Endothelial cell (in vitro differentiated cells): ENCODE measurements at regions not wholly inside any gene's neighbourhood (a gene's known extent, or its start where the extent isn't known, plus 50 kb on each side); places are given as distances from the start of the nearest gene placed in this dataset.

ENCODE experiments used
- DNase-seq: peaks from one replicate; pipeline ENCODE4 v3.0.0; 2021; ENCODE audit warnings: low spot score
- H3K27ac Mint-ChIP-seq: one replicate; pipeline ENCODE4 v1.8.0; 2021; ENCODE audit warnings: mixed read lengths, inconsistent platforms; ENCODE audit not compliant: unreplicated experiment
- H3K27me3 Mint-ChIP-seq: one replicate; pipeline ENCODE4 v1.8.0; 2021; ENCODE audit warnings: mild to moderate bottlenecking, moderate library complexity, mixed read lengths, inconsistent platforms; ENCODE audit not compliant: unreplicated experiment
- H3K36me3 Mint-ChIP-seq: one replicate; pipeline ENCODE4 v1.8.0; 2021; ENCODE audit warnings: mild to moderate bottlenecking, low read depth, mixed read lengths, inconsistent platforms; ENCODE audit not compliant: unreplicated experiment
- H3K4me1 Mint-ChIP-seq: one replicate; pipeline ENCODE4 v1.8.0; 2021; ENCODE audit warnings: mild to moderate bottlenecking, mixed read lengths, inconsistent platforms; ENCODE audit not compliant: unreplicated experiment
- H3K4me3 Mint-ChIP-seq: one replicate; pipeline ENCODE4 v1.8.0; 2021; ENCODE audit warnings: mild to moderate bottlenecking, mixed read lengths, inconsistent platforms; ENCODE audit not compliant: unreplicated experiment
- H3K9me3 Mint-ChIP-seq: one replicate; pipeline ENCODE4 v1.8.0; 2021; ENCODE audit warnings: mixed read lengths, inconsistent platforms; ENCODE audit not compliant: unreplicated experiment
- TF ChIP-seq, protein P1 (sequence below): fragments of 200-600 bp; sonication (generic); IDR thresholded peaks from one replicate; pipeline ENCODE4 v1.5.0; 2021; ENCODE audit warnings: antibody characterized with exemption; ENCODE audit not compliant: unreplicated experiment

DNA sequence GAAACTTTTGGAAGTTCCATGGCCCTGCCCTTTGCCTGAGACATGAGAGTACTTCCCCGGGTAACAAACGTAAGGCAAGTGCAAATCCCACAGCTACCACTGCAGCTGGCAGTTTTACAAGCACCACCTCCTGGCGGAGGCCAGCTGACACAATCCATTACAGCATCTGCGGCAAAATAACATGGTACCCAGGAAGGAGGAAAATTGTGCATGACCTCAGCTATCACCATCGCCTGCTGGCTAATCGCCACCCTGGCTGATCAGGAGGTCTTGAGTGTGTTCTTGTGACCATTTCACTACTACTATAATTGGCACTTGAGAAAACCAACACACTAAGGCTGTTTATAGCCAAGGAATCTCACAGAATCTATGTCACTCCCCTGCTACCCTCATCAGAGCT, 71.7 kb upstream of the SERPINE2 start:
- Mint-ChIP-seq H3K9me3 (no peaks in the 10 kb centered on the region), H3K4me3 (no peak overlapping the region), H3K27me3 (peaks cover 3% of the 10 kb centered on the region), H3K36me3 (no peaks in the 10 kb centered on the region), H3K27ac (no peak overlapping the region), H3K4me1 (peaks cover 6% of the 10 kb centered on the region)
- TF ChIP-seq, protein P1, sequence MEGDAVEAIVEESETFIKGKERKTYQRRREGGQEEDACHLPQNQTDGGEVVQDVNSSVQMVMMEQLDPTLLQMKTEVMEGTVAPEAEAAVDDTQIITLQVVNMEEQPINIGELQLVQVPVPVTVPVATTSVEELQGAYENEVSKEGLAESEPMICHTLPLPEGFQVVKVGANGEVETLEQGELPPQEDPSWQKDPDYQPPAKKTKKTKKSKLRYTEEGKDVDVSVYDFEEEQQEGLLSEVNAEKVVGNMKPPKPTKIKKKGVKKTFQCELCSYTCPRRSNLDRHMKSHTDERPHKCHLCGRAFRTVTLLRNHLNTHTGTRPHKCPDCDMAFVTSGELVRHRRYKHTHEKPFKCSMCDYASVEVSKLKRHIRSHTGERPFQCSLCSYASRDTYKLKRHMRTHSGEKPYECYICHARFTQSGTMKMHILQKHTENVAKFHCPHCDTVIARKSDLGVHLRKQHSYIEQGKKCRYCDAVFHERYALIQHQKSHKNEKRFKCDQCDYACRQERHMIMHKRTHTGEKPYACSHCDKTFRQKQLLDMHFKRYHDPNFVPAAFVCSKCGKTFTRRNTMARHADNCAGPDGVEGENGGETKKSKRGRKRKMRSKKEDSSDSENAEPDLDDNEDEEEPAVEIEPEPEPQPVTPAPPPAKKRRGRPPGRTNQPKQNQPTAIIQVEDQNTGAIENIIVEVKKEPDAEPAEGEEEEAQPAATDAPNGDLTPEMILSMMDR, result no peak
- no peak for DNase-seq

DNA sequence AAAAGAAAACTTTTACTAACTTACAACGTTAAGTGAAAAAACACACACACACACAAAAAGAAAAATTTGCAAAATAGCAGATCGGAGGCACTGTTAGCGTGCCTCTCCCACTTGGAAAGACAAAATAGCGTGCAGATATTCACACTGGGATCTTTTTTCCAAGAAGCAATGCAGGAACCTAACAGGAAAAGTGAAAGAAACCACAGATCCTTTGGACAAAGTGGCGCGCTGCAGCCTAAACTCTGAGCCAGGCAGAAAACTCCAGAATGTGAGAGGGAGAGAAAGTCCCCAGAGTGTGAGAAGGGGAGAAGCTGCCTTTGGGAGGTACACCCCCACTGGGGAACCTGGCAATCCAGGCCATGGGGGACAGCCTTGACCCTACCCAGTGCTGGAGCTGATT, 70.7 kb upstream of the SERPINE2 start:
- H3K27ac Mint-ChIP-seq, result no peak overlapping the region
- no peak for DNase-seq
- peaks cover 6% of the 10 kb centered on the region for H3K4me1 Mint-ChIP-seq
- TF ChIP-seq, protein P1, result no peak
- no peaks in the 10 kb centered on the region for H3K9me3 Mint-ChIP-seq
- peaks cover 3% of the 10 kb centered on the region for H3K27me3 Mint-ChIP-seq
- no peak overlapping the region for H3K4me3 Mint-ChIP-seq
- no peaks in the 10 kb centered on the region for H3K36me3 Mint-ChIP-seq

- H3K4me3 Mint-ChIP-seq, result no peak overlapping the region
- no peak for DNase-seq
- H3K36me3 Mint-ChIP-seq, result no peaks in the 10 kb centered on the region
These were observed 67.7 kb upstream of the SERPINE2 start for GRCh38 chr2:224106794-224107193.

DNA sequence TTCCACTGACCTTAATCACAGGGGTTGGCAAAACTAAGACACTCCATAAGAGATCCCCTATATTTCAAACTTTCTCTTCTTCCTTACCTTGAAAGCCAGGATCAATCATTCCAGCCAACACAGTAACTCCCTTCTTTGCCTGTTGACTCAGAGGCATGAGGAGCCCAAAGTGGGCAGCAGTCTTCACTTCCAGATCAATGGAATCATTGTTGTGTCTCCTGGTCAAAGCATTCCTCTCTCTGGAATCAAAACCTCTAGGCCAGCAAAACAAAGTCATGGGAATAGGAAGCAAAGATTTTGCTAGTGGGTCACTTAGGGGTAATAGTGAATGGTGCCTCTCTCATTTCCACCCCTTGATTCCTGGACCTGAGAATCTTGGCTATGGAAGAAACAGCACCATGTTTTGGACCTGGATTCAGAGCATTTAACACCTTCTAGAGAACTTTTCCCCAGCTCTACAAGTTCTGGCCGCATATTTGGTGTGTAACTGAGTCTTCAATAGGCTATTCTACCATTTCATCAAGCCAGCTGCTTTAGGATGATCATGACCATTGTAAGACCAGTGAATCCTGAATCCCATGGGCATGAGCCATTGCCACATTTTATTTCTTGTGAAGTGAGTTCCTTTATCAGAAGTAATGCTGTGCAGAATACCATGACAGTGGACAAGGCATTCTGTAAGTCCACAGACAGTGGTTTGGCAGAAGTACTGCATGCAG, 65.7 kb upstream of the SERPINE2 start:
- H3K4me1 Mint-ChIP-seq, result peaks cover 5% of the 10 kb centered on the region
- no peak for DNase-seq
- no peak overlapping the region for H3K4me3 Mint-ChIP-seq
- TF ChIP-seq, protein P1, result no peak
- peaks cover 3% of the 10 kb centered on the region for H3K36me3 Mint-ChIP-seq
- H3K27me3 Mint-ChIP-seq, result peaks cover 3% of the 10 kb centered on the region
- H3K27ac Mint-ChIP-seq, result no peak overlapping the region
- no peaks in the 10 kb centered on the region for H3K9me3 Mint-ChIP-seq

More at GRCh38 chr2:224106794-224107193, 67.7 kb upstream of the SERPINE2 start:
- H3K27me3 Mint-ChIP-seq, result peaks cover 3% of the 10 kb centered on the region
- H3K9me3 Mint-ChIP-seq, result no peaks in the 10 kb centered on the region
- H3K4me1 Mint-ChIP-seq, result no peaks in the 10 kb centered on the region
- no peak overlapping the region for H3K27ac Mint-ChIP-seq
- TF ChIP-seq, protein P1, result no peak

- Mint-ChIP-seq H3K36me3 (peaks cover 3% of the 10 kb centered on the region), H3K4me3 (no peak overlapping the region), H3K27me3 (peaks cover 3% of the 10 kb centered on the region), H3K27ac (no peak overlapping the region), H3K9me3 (no peaks in the 10 kb centered on the region), H3K4me1 (peaks cover 5% of the 10 kb centered on the region)
- no peak for DNase-seq
- TF ChIP-seq, protein P1, result no peak
These were observed 64.6 kb upstream of the SERPINE2 start for GRCh38 chr2:224103651-224104050.
